GM23248 (cell line): ENCODE measurements at regions not wholly inside any gene's neighbourhood (a gene's known extent, or its start where the extent isn't known, plus 50 kb on each side); places are given as distances from the start of the nearest gene placed in this dataset.
"Not testable (repeated sequence)": the region's sequence is repeated elsewhere in the genome, so short reads cannot be mapped to it uniquely, and the experiment has no call there.

Experiments
- DNase-seq: peaks from one replicate; pipeline ENCODE4 v3.0.0-alpha.2; 2015
- H2AFZ ChIP-seq: fragments of 200-600 bp; sonication (generic); 2 replicates; pipeline ENCODE4 v1.6.1; 2016; ENCODE audit warnings: antibody characterized with exemption
- H3F3A ChIP-seq: fragments of 200-600 bp; sonication (generic); 2 replicates; pipeline ENCODE4 v1.6.1; 2016; ENCODE audit warnings: mild to moderate bottlenecking, antibody characterized with exemption, mixed run types; ENCODE audit not compliant: insufficient read depth
- H3K27ac ChIP-seq: fragments of 200-600 bp; sonication (generic); 2 replicates; pipeline ENCODE4 v1.5.1; 2016; ENCODE audit warnings: mild to moderate bottlenecking
- H3K27me3 ChIP-seq: fragments of 200-600 bp; sonication (generic); replicated peaks from 2 replicates; pipeline ENCODE4 v1.6.1; 2016; ENCODE audit warnings: mild to moderate bottlenecking; ENCODE audit not compliant: insufficient read depth
- H3K36me3 ChIP-seq: fragments of 200-600 bp; sonication (generic); 2 replicates; pipeline ENCODE4 v1.6.1; 2016; ENCODE audit warnings: low read depth, mild to moderate bottlenecking
- H3K4me1 ChIP-seq: fragments of 200-600 bp; sonication (generic); 2 replicates; pipeline ENCODE4 v1.6.1; 2016; ENCODE audit warnings: mild to moderate bottlenecking; ENCODE audit not compliant: insufficient read depth
- H3K4me2 ChIP-seq: fragments of 200-600 bp; sonication (generic); one replicate; pipeline ENCODE4 v1.6.1; 2016; ENCODE audit warnings: mild to moderate bottlenecking; ENCODE audit not compliant: unreplicated experiment
- H3K4me3 ChIP-seq: fragments of 200-600 bp; sonication (generic); 2 replicates; pipeline ENCODE4 v1.5.1; 2016; ENCODE audit warnings: mild to moderate bottlenecking
- H3K79me2 ChIP-seq: fragments of 200-600 bp; sonication (generic); 2 replicates; pipeline ENCODE4 v1.6.1; 2016; ENCODE audit warnings: mild to moderate bottlenecking; ENCODE audit not compliant: insufficient read depth
- H3K9ac ChIP-seq: fragments of 200-600 bp; sonication (generic); 2 replicates; pipeline ENCODE4 v1.6.1; 2016; ENCODE audit warnings: mild to moderate bottlenecking
- H3K9me2 ChIP-seq: fragments of 200-600 bp; sonication (generic); 2 replicates; pipeline ENCODE4 v1.6.1; 2016; ENCODE audit warnings: mixed run types, mild to moderate bottlenecking, moderate library complexity; ENCODE audit not compliant: insufficient read depth
- H3K9me3 ChIP-seq: fragments of 200-600 bp; sonication (generic); one replicate; pipeline ENCODE4 v1.6.1; 2017; ENCODE audit warnings: low read depth
- H4K20me1 ChIP-seq: fragments of 200-600 bp; sonication (generic); 2 replicates; pipeline ENCODE4 v1.6.0; 2016; ENCODE audit not compliant: insufficient read depth
- EZH2 ChIP-seq: fragments of 200-600 bp; sonication (generic); IDR thresholded peaks from 2 replicates; pipeline ENCODE4 v1.6.1; 2018; ENCODE audit warnings: antibody characterized with exemption, mild to moderate bottlenecking; ENCODE audit not compliant: insufficient read depth, poor library complexity, severe bottlenecking
- EZH2phosphoT487 ChIP-seq: fragments of 200-600 bp; sonication (generic); IDR thresholded peaks from 2 replicates; pipeline ENCODE4 v1.6.1; 2018; ENCODE audit warnings: antibody characterized with exemption, moderate library complexity, mild to moderate bottlenecking, low read depth; ENCODE audit not compliant: insufficient read depth
- WGBS, 2 experiments: methylation state at CpG; one replicate each; pipeline ENCODE4 v1.1.6; 2015 to 2017; ENCODE audit warnings: low lambda C conversion rate in 2 of 2, low coverage in 1 of 2; ENCODE audit errors: missing lambda C conversion rate in 2 of 2; 5-methylcytosine and 5-hydroxymethylcytosine counted together
- in situ Hi-C: fragments of 300-500 bp; cut with MboI; formaldehyde crosslinking; loops from 2 replicates; pipeline ENCODE4 v1.15.0; 2020

GRCh38 chr22:46031965-46032851 is 55.2 kb upstream of the WNT7B start:
- H4K20me1 ChIP-seq: no peaks in the 10 kb centered on the region
- H3K79me2 ChIP-seq: peaks cover 25% of the 10 kb centered on the region
- H3K9ac ChIP-seq: no peak overlapping the region
- in situ Hi-C loops: no loop called here
- 56 to 66% methylated on average over 9 to 13 of the region's 13 CpGs for WGBS, 2 experiments
- no peaks in the 10 kb centered on the region for H3K9me3 ChIP-seq
- H3K4me1 ChIP-seq: peaks cover 9% of the 10 kb centered on the region
- DNase-seq: no peak
- no peak overlapping the region for H3K4me2 ChIP-seq
- H3K27me3 ChIP-seq: no peaks in the 10 kb centered on the region
- no peak for TF ChIP-seq EZH2
- no peak for TF ChIP-seq EZH2phosphoT487
- H3K36me3 ChIP-seq: no peaks in the 10 kb centered on the region
- no peak overlapping the region for H3K27ac ChIP-seq
- H2AFZ ChIP-seq: no peak overlapping the region
- H3F3A ChIP-seq: peaks cover 10% of the 10 kb centered on the region
- no peak overlapping the region for H3K4me3 ChIP-seq
- no peaks in the 10 kb centered on the region for H3K9me2 ChIP-seq

DNA sequence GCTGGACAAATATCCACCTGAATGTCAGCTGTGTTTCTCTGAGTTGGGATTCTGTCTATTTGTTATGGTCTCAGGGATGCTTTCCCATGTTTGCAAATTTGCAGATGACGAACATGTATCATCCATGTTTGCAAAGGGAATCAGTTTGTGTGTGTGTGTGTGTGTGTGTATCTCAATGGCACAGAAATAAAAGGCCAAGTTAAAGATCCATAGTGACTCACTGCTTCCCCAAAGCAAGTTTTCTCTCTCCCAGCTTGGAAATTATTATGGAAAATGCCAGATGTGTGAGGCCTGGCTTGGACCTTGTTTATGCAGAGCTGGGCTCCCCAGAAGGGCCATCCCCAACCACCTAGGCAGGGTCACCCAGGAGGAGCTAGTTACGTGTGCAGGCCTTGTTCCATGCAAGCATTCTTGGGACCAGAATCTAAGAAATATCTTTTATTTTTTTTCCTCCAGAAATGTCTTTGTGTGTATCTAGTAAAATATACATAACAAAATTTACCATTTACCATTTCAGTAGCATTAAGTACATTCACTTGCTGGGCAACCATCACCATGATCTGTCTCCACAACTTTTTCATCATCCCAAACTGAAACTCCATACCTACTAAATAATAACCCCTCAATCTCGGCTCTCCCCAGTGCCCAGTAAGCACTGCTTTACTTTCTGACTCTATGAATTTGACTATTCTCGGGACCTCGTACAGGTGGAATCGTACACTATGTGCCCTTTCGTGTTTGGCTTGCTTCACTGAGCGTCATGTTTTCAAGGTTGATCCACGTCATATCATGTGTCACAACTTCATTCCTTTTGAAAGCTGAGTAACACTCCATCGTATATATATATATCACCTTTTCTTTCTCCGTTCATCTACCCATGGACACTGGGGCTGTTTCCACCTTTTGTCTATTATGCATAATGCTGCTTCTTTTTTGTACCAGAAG is 56.6 kb upstream of the WNT7B start:
- Histone ChIP-seq H3K36me3 (no peaks in the 10 kb centered on the region), H3K9me2 (no peaks in the 10 kb centered on the region), H3K9ac (no peak overlapping the region), H3K27me3 (no peaks in the 10 kb centered on the region), H3K9me3 (no peaks in the 10 kb centered on the region), H3K4me1 (peaks cover 9% of the 10 kb centered on the region), H2AFZ (no peak overlapping the region), H3K4me3 (no peak overlapping the region), H3K27ac (peak overlapping the region; percentile 48), H3K4me2 (no peak overlapping the region), H4K20me1 (no peaks in the 10 kb centered on the region), H3F3A (peaks cover 10% of the 10 kb centered on the region), H3K79me2 (peaks cover 34% of the 10 kb centered on the region)
- TF ChIP-seq EZH2phosphoT487 (no peak), EZH2 (no peak)
- DNase-seq: peak; percentile 64
- in situ Hi-C loops: no loop called here
- 76 to 79% methylated on average over 11 of the region's 11 CpGs for WGBS, 2 experiments

- H3K9me2 ChIP-seq, H3K4me1 ChIP-seq, H3K9me3 ChIP-seq, in situ Hi-C loops, H3K36me3 ChIP-seq, H4K20me1 ChIP-seq, H3K27me3 ChIP-seq, DNase-seq: not testable (repeated sequence)
- Histone ChIP-seq H3K4me3 (peak overlapping the region; percentile 80), H3K9ac (peak overlapping the region; percentile 92), H2AFZ (peak overlapping the region; percentile 84), H3F3A (peaks cover 10% of the 10 kb centered on the region), H3K27ac (peak overlapping the region; percentile 86), H3K4me2 (peak overlapping the region; percentile 97), H3K79me2 (peaks cover 34% of the 10 kb centered on the region)
- WGBS, 2 experiments: 53 to 54% methylated on average over 5 of the region's 5 CpGs
Observed at GRCh38 chr22:46034480-46034879, 57.5 kb upstream of the WNT7B start.

- peak overlapping the region; percentile 86 for H3K27ac ChIP-seq
- H3K4me3 ChIP-seq: peak overlapping the region; percentile 80
- peaks cover 9% of the 10 kb centered on the region for H3K4me1 ChIP-seq
- peak overlapping the region; percentile 92 for H3K9ac ChIP-seq
- DNase-seq: no peak
- in situ Hi-C loops: no loop called here
- H3F3A ChIP-seq: peaks cover 10% of the 10 kb centered on the region
- H3K79me2 ChIP-seq: peaks cover 35% of the 10 kb centered on the region
- TF ChIP-seq EZH2phosphoT487 (no peak), EZH2 (no peak)
- no peaks in the 10 kb centered on the region for H3K9me3 ChIP-seq
- WGBS, 2 experiments: 1% methylated on average over 15 to 16 of the region's 16 CpGs
- H3K27me3 ChIP-seq: no peaks in the 10 kb centered on the region
- no peaks in the 10 kb centered on the region for H4K20me1 ChIP-seq
- H3K36me3 ChIP-seq: no peaks in the 10 kb centered on the region
- H3K9me2 ChIP-seq: no peaks in the 10 kb centered on the region
- peak overlapping the region; percentile 97 for H3K4me2 ChIP-seq
- peak overlapping the region; percentile 84 for H2AFZ ChIP-seq
Observed at GRCh38 chr22:46035380-46035741, 58.4 kb upstream of the WNT7B start.
